ENCODE measurements at regions not wholly inside any gene's neighbourhood (a gene's known extent, or its start where the extent isn't known, plus 50 kb on each side); places are given as distances from the start of the nearest gene placed in this dataset.

- DNase-seq (ENCODE audit: low read depth in 2 of 3, low spot score in 2 of 3), result no peak
These were observed 510.5 kb upstream of the AKR1E2 start for GRCh38 chr10:4315551-4315950.

GRCh38 chr10:4313051-4313450, 513.0 kb upstream of the AKR1E2 start:
- DNase-seq (ENCODE audit: low read depth in 2 of 3, low spot score in 2 of 3), result no peak

- no peak for DNase-seq (ENCODE audit: low read depth in 2 of 3, low spot score in 2 of 3)
These were observed 513.8 kb upstream of the AKR1E2 start for GRCh38 chr10:4312051-4312835.

- no peak for DNase-seq (ENCODE audit: low read depth in 2 of 3, low spot score in 2 of 3)
These were observed 515.8 kb upstream of the AKR1E2 start for GRCh38 chr10:4310172-4310571.

GRCh38 chr10:4307910-4308309, 518.1 kb upstream of the AKR1E2 start:
- DNase-seq (ENCODE audit: low read depth in 2 of 3, low spot score in 2 of 3), result no peak

GRCh38 chr10:4306871-4307270, 519.1 kb upstream of the AKR1E2 start:
- DNase-seq (ENCODE audit: low read depth in 2 of 3, low spot score in 2 of 3), result no peak

GRCh38 chr10:4303045-4303444, 518.0 kb upstream of the KLF6 start:
- no peak for DNase-seq (ENCODE audit: low read depth in 2 of 3, low spot score in 2 of 3)

- DNase-seq (ENCODE audit: low read depth in 2 of 3, low spot score in 2 of 3), result no peak
These were observed 516.5 kb upstream of the KLF6 start for GRCh38 chr10:4301291-4302045.

- DNase-seq (ENCODE audit: low read depth in 2 of 3, low spot score in 2 of 3), result no peak
These were observed 511.2 kb upstream of the KLF6 start for GRCh38 chr10:4296161-4296560.

GRCh38 chr10:4294996-4295792, 510.2 kb upstream of the KLF6 start:
- DNase-seq (ENCODE audit: low read depth in 2 of 3, low spot score in 2 of 3), result no peak

GRCh38 chr10:4294271-4294670, 509.3 kb upstream of the KLF6 start:
- no peak for DNase-seq (ENCODE audit: low read depth in 2 of 3, low spot score in 2 of 3)

GRCh38 chr10:4291990-4292389, 507.0 kb upstream of the KLF6 start:
- DNase-seq (ENCODE audit: low read depth in 2 of 3, low spot score in 2 of 3), result no peak

GRCh38 chr10:4285121-4285520, 500.1 kb upstream of the KLF6 start:
- no peak for DNase-seq (ENCODE audit: low read depth in 2 of 3, low spot score in 2 of 3)

GRCh38 chr10:4283846-4284610, 499.0 kb upstream of the KLF6 start:
- DNase-seq (ENCODE audit: low read depth in 2 of 3, low spot score in 2 of 3), result no peak

GRCh38 chr10:4282496-4282895, 497.5 kb upstream of the KLF6 start:
- DNase-seq (ENCODE audit: low read depth in 2 of 3, low spot score in 2 of 3), result no peak

GRCh38 chr10:4281190-4281825, 496.3 kb upstream of the KLF6 start:
- DNase-seq (ENCODE audit: low read depth in 2 of 3, low spot score in 2 of 3), result no peak

GRCh38 chr10:4280461-4281189, 495.6 kb upstream of the KLF6 start:
- no peak for DNase-seq (ENCODE audit: low read depth in 2 of 3, low spot score in 2 of 3)

- DNase-seq (ENCODE audit: low read depth in 2 of 3, low spot score in 2 of 3), result no peak
These were observed 494.6 kb upstream of the KLF6 start for GRCh38 chr10:4279655-4280054.

GRCh38 chr10:4278186-4278585, 493.2 kb upstream of the KLF6 start:
- DNase-seq (ENCODE audit: low read depth in 2 of 3, low spot score in 2 of 3), result no peak

- no peak for DNase-seq (ENCODE audit: low read depth in 2 of 3, low spot score in 2 of 3)
These were observed 491.1 kb upstream of the KLF6 start for GRCh38 chr10:4276151-4276550.

All from activated CD8-positive, alpha-beta memory T cell treated with anti-CD3 and anti-CD28 coated beads for 48 hours (primary cell).